ENCODE measurements at regions not wholly inside any gene's neighbourhood (a gene's known extent, or its start where the extent isn't known, plus 50 kb on each side); places are given as distances from the start of the nearest gene placed in this dataset.

DNA sequence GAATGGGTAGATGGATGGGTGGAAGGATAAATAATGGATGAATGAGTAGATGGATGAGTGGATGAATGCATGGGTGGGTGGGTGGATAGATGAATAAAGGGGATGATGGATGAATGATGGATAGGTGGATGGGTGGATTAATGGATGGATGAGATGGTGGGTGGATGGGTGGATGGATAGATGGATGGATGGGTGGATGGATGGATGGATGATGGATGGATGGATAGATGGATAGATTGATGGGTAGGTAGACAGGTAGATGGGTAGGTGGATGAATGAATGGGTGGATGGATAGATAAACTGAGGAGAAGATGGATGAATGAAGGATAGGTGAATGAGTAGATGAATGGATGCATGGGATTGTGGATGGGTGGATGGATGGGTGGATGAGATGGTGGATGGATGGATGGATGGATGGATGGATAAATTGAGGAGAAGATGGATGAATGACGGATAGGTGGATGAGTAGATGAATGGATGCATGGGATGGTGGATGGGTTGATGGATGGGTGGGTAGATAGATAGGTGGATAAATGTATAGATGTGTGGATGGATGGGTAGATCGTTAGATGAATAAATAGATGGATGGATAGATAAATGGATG, 331.3 kb downstream of the MN1 start:
- no peak for TF ChIP-seq FOXP2 (optimal IDR thresholded peaks at IDR 0.05; ENCODE audit: borderline replicate concordance, extremely low read depth, extremely low read length, insufficient read depth)
- TF ChIP-seq TAF1 (IDR thresholded peaks at IDR 0.05; ENCODE audit: borderline replicate concordance, insufficient read depth, low read length), result no peak
- TF ChIP-seq POLR2AphosphoS5 (IDR thresholded peaks at IDR 0.05; ENCODE audit: low read depth, low read length), result no peak
- TF ChIP-seq, protein P1, sequence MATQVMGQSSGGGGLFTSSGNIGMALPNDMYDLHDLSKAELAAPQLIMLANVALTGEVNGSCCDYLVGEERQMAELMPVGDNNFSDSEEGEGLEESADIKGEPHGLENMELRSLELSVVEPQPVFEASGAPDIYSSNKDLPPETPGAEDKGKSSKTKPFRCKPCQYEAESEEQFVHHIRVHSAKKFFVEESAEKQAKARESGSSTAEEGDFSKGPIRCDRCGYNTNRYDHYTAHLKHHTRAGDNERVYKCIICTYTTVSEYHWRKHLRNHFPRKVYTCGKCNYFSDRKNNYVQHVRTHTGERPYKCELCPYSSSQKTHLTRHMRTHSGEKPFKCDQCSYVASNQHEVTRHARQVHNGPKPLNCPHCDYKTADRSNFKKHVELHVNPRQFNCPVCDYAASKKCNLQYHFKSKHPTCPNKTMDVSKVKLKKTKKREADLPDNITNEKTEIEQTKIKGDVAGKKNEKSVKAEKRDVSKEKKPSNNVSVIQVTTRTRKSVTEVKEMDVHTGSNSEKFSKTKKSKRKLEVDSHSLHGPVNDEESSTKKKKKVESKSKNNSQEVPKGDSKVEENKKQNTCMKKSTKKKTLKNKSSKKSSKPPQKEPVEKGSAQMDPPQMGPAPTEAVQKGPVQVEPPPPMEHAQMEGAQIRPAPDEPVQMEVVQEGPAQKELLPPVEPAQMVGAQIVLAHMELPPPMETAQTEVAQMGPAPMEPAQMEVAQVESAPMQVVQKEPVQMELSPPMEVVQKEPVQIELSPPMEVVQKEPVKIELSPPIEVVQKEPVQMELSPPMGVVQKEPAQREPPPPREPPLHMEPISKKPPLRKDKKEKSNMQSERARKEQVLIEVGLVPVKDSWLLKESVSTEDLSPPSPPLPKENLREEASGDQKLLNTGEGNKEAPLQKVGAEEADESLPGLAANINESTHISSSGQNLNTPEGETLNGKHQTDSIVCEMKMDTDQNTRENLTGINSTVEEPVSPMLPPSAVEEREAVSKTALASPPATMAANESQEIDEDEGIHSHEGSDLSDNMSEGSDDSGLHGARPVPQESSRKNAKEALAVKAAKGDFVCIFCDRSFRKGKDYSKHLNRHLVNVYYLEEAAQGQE (IDR thresholded peaks at IDR 0.05; ENCODE audit: insufficient read depth in 1 of 2, low read depth in 2 of 2, low read length in 2 of 2), result no peak
- no peak for TF ChIP-seq SIN3A (IDR thresholded peaks at IDR 0.05; ENCODE audit: borderline replicate concordance, insufficient read depth, low read length)

All from PFSK-1 (cell line).